ENCODE measurements at regions not wholly inside any gene's neighbourhood (a gene's known extent, or its start where the extent isn't known, plus 50 kb on each side); places are given as distances from the start of the nearest gene placed in this dataset.

DNA sequence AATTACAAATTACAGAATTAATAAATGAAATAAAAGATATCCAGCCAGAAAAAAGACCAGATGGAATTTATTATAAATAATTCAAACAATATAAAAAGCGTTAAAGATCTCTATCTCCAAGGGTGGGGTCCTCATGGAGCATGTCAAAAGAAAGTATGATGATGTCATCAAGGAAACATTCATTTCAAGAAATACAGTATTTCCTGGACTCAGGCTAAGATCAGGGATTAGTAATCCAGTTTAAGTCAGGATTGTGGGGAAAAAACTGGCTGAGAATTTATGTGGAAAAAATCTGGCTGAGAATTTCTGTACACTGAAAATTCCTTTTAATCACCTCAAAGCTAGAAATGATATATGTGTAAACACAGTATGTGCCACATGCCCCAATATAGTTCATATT, 1075.3 kb downstream of the XPNPEP1 start:
- ATAC-seq (ENCODE audit: insufficient number of reproducible peaks, low FRiP score, low read depth) (no peak), DNase-seq (ENCODE audit: low spot score) (no peak)
- H3K4me1 ChIP-seq (ENCODE audit: control insufficient read depth in 1 of 2, low read depth in 2 of 2): no peaks in the 10 kb centered on the region
- TF ChIP-seq CTCF (IDR thresholded peaks at IDR 0.05): no peak
- H3K27me3 ChIP-seq (replicated peaks; ENCODE audit: insufficient read depth): no peaks in the 10 kb centered on the region
- no peak overlapping the region for H3K4me3 ChIP-seq
- H3K36me3 ChIP-seq: no peaks in the 10 kb centered on the region
- H3K27ac ChIP-seq: no peak overlapping the region
- no peaks in the 10 kb centered on the region for H3K9me3 ChIP-seq

- H3K27me3 ChIP-seq (replicated peaks; ENCODE audit: insufficient read depth): no peaks in the 10 kb centered on the region
- no peaks in the 10 kb centered on the region for H3K4me1 ChIP-seq (ENCODE audit: control insufficient read depth in 1 of 2, low read depth in 2 of 2)
- no peak for TF ChIP-seq CTCF (IDR thresholded peaks at IDR 0.05)
- H3K4me3 ChIP-seq: no peak overlapping the region
- ATAC-seq (ENCODE audit: insufficient number of reproducible peaks, low FRiP score, low read depth) (no peak), DNase-seq (ENCODE audit: low spot score) (no peak)
- no peaks in the 10 kb centered on the region for H3K9me3 ChIP-seq
- no peaks in the 10 kb centered on the region for H3K36me3 ChIP-seq
- no peak overlapping the region for H3K27ac ChIP-seq
Observed at GRCh38 chr10:108840944-108841343, 1082.4 kb downstream of the XPNPEP1 start.

DNA sequence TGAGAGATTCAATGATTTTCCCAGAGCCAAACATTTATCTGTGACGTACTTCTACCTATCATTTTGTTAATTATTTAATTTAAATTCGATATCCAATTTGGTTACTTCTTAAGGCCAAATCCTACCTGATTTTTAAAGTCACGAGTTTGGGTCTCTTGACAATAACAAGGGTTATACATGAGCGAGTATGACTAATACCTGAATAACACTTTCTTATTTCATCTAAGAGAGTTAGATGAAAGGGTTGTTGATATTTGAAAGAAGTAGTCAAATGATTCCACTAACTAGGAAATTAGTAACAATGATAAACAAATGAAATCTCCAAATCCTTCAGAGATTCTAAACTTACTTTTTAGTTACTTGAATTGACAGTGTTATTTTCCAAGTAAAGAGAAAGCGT, 1086.9 kb downstream of the XPNPEP1 start:
- no peak overlapping the region for H3K27ac ChIP-seq
- no peak overlapping the region for H3K4me3 ChIP-seq
- DNase-seq (ENCODE audit: low spot score): no peak
- no peaks in the 10 kb centered on the region for H3K27me3 ChIP-seq (replicated peaks; ENCODE audit: insufficient read depth)
- no peak for TF ChIP-seq CTCF (IDR thresholded peaks at IDR 0.05)
- no peak for ATAC-seq (ENCODE audit: insufficient number of reproducible peaks, low FRiP score, low read depth)
- no peaks in the 10 kb centered on the region for H3K4me1 ChIP-seq (ENCODE audit: control insufficient read depth in 1 of 2, low read depth in 2 of 2)
- no peaks in the 10 kb centered on the region for H3K9me3 ChIP-seq
- H3K36me3 ChIP-seq: no peaks in the 10 kb centered on the region

DNA sequence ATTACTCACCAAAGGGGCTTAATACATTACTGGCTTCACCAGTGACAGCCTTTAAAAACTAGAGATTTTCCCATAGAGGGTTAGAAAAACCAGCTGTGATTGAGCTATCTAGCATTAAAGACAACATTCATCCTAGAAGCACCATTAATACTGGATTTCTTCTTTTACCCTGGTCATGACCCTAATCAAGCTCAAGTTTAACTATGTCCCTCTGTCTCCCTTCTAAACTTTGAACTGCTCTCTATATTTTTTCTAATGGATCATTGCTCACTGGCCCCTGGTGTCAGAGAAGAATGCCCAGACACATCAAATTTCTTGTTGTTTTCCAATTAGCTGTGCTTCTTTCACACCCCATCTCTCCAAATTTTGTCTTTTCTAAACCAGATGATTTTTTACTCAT, 1101.3 kb downstream of the XPNPEP1 start:
- Histone ChIP-seq H3K4me1 (ENCODE audit: control insufficient read depth in 1 of 2, low read depth in 2 of 2) (no peaks in the 10 kb centered on the region), H3K36me3 (no peaks in the 10 kb centered on the region), H3K27me3 (replicated peaks; ENCODE audit: insufficient read depth) (no peaks in the 10 kb centered on the region), H3K9me3 (no peaks in the 10 kb centered on the region), H3K27ac (no peak overlapping the region), H3K4me3 (no peak overlapping the region)
- ATAC-seq (ENCODE audit: insufficient number of reproducible peaks, low FRiP score, low read depth) (no peak), DNase-seq (ENCODE audit: low spot score) (no peak)
- no peak for TF ChIP-seq CTCF (IDR thresholded peaks at IDR 0.05)

GRCh38 chr10:108819302-108819701, 1104.0 kb downstream of the XPNPEP1 start:
- no peaks in the 10 kb centered on the region for H3K9me3 ChIP-seq
- no peaks in the 10 kb centered on the region for H3K4me1 ChIP-seq (ENCODE audit: control insufficient read depth in 1 of 2, low read depth in 2 of 2)
- no peak for TF ChIP-seq CTCF (IDR thresholded peaks at IDR 0.05)
- H3K36me3 ChIP-seq: no peaks in the 10 kb centered on the region
- H3K27ac ChIP-seq: no peak overlapping the region
- DNase-seq (ENCODE audit: low spot score) (no peak), ATAC-seq (ENCODE audit: insufficient number of reproducible peaks, low FRiP score, low read depth) (no peak)
- H3K27me3 ChIP-seq (replicated peaks; ENCODE audit: insufficient read depth): no peaks in the 10 kb centered on the region
- H3K4me3 ChIP-seq: no peak overlapping the region
